ENCODE measurements at regions not wholly inside any gene's neighbourhood (a gene's known extent, or its start where the extent isn't known, plus 50 kb on each side); places are given as distances from the start of the nearest gene placed in this dataset.

DNA sequence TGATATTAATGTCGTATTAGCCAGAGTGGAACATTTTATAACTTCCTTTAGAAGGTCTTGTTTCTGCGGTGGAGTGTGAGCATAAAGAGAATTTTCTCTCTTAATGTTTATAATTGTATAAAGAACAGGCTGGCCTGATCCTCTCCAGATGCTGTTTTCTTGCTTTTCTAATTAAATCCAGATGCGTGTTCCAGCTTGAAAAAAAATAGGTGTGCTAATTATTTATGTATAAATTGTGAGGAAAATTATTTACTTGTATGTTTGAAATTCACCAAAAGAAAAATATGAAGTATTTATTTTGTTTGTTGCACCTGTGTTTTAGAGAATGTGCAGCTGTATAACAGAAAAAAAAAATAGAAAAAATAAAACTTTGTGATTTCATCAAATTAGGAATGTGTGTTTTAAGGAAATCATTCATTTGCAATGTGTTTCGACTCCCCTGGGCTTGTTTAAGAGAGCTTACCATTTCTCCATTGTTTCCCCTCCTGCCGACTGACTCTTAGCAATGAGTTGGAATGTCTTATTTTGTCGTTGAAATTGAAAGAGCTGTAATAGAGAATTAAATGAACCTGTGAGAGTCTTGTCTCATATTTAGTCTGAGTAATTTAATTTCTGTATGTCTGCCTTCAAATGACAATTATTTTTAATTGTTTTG, 220.1 kb upstream of the NXPH2 start:
- no peak for TF ChIP-seq POLR2A (IDR thresholded peaks at IDR 0.05; ENCODE audit: extremely low read depth, insufficient read length)
- TF ChIP-seq, protein P1, sequence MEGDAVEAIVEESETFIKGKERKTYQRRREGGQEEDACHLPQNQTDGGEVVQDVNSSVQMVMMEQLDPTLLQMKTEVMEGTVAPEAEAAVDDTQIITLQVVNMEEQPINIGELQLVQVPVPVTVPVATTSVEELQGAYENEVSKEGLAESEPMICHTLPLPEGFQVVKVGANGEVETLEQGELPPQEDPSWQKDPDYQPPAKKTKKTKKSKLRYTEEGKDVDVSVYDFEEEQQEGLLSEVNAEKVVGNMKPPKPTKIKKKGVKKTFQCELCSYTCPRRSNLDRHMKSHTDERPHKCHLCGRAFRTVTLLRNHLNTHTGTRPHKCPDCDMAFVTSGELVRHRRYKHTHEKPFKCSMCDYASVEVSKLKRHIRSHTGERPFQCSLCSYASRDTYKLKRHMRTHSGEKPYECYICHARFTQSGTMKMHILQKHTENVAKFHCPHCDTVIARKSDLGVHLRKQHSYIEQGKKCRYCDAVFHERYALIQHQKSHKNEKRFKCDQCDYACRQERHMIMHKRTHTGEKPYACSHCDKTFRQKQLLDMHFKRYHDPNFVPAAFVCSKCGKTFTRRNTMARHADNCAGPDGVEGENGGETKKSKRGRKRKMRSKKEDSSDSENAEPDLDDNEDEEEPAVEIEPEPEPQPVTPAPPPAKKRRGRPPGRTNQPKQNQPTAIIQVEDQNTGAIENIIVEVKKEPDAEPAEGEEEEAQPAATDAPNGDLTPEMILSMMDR (IDR thresholded peaks at IDR 0.05; ENCODE audit: low read depth, low read length) = no peak

Measured in NB4 (cell line).